Trophoblast cell (in vitro differentiated cells and primary cell): ENCODE measurements at regions not wholly inside any gene's neighbourhood (a gene's known extent, or its start where the extent isn't known, plus 50 kb on each side); places are given as distances from the start of the nearest gene placed in this dataset.

Experiments used
- DNase-seq, 2 donors: peaks; one replicate each; pipeline ENCODE4 v3.0.0-alpha.2; 2016
- H2AFZ ChIP-seq: 2 replicates; pipeline ENCODE4 v1.6.1; 2013; ENCODE audit warnings: low read length, moderate library complexity, mild to moderate bottlenecking; ENCODE audit not compliant: insufficient read depth, poor library complexity
- H2AK5ac ChIP-seq: 2 replicates; pipeline ENCODE4 v1.6.1; 2013; ENCODE audit warnings: mild to moderate bottlenecking, low read length
- H2BK120ac ChIP-seq: 2 replicates; pipeline ENCODE4 v1.6.1; 2013; ENCODE audit warnings: low read length, mild to moderate bottlenecking, moderate library complexity; ENCODE audit not compliant: insufficient read depth, poor library complexity
- H2BK12ac ChIP-seq: 2 replicates; pipeline ENCODE4 v1.6.1; 2013; ENCODE audit warnings: mild to moderate bottlenecking, low read length, moderate library complexity
- H2BK5ac ChIP-seq: 2 replicates; pipeline ENCODE4 v1.6.1; 2013; ENCODE audit warnings: low read length, low read depth, moderate library complexity, mild to moderate bottlenecking; ENCODE audit not compliant: poor library complexity
- H3K14ac ChIP-seq: 2 replicates; pipeline ENCODE4 v1.6.1; 2013; ENCODE audit warnings: mild to moderate bottlenecking, low read length
- H3K18ac ChIP-seq: 2 replicates; pipeline ENCODE4 v1.6.1; 2013; ENCODE audit warnings: mild to moderate bottlenecking, low read length
- H3K23ac ChIP-seq: 2 replicates; pipeline ENCODE4 v1.6.1; 2013; ENCODE audit warnings: low read length
- H3K27ac ChIP-seq: 2 replicates; pipeline ENCODE4 v1.5.1; 2013; ENCODE audit warnings: low read depth, mild to moderate bottlenecking, inconsistent platforms, low read length, moderate library complexity
- H3K27me3 ChIP-seq: 2 replicates; pipeline ENCODE4 v1.6.1; 2013; ENCODE audit warnings: inconsistent platforms, mild to moderate bottlenecking, low read length, moderate library complexity; ENCODE audit not compliant: insufficient read depth
- H3K36me3 ChIP-seq, 2 experiments: 1 replicate in 1 of 2; 2 replicates in 1 of 2; pipeline ENCODE4 v1.6.1; 2013; ENCODE audit warnings: low read length in 2 of 2, mild to moderate bottlenecking in 2 of 2, moderate library complexity in 1 of 2; ENCODE audit not compliant: insufficient read depth in 2 of 2, control insufficient read depth in 1 of 2
- H3K4ac ChIP-seq: 2 replicates; pipeline ENCODE4 v1.6.1; 2013; ENCODE audit warnings: low read depth, mild to moderate bottlenecking, low read length, moderate library complexity
- H3K4me1 ChIP-seq, 2 experiments: 1 replicate in 1 of 2; 2 replicates in 1 of 2; pipeline ENCODE4 v1.6.1; 2013; ENCODE audit warnings: low read length in 2 of 2, mild to moderate bottlenecking in 2 of 2, moderate library complexity in 1 of 2; ENCODE audit not compliant: insufficient read depth in 2 of 2, control insufficient read depth in 1 of 2
- H3K4me2 ChIP-seq: 2 replicates; pipeline ENCODE4 v1.6.1; 2013; ENCODE audit warnings: inconsistent platforms, mild to moderate bottlenecking, low read length, moderate library complexity
- H3K4me3 ChIP-seq: 2 replicates; pipeline ENCODE4 v1.5.1; 2013; ENCODE audit warnings: mild to moderate bottlenecking, low read depth, low read length, inconsistent platforms
- H3K79me1 ChIP-seq: one replicate; pipeline ENCODE4 v1.6.1; 2013; ENCODE audit warnings: low read length
- H3K79me2 ChIP-seq: 2 replicates; pipeline ENCODE4 v1.6.1; 2013; ENCODE audit warnings: low read length, mild to moderate bottlenecking; ENCODE audit not compliant: control insufficient read depth, insufficient read depth, poor library complexity
- H3K9ac ChIP-seq: 2 replicates; pipeline ENCODE4 v1.6.1; 2013; ENCODE audit warnings: mild to moderate bottlenecking, low read length
- H3K9me3 ChIP-seq: 2 replicates; pipeline ENCODE4 v1.6.1; 2013; ENCODE audit warnings: low read depth, mild to moderate bottlenecking, control low read depth, inconsistent platforms, low read length; ENCODE audit not compliant: insufficient read depth
- H4K12ac ChIP-seq: 2 replicates; pipeline ENCODE4 v1.6.1; 2013; ENCODE audit warnings: low read depth, mild to moderate bottlenecking, low read length, moderate library complexity
- H4K8ac ChIP-seq: 2 replicates; pipeline ENCODE4 v1.6.1; 2013; ENCODE audit warnings: low read depth, mild to moderate bottlenecking, low read length, moderate library complexity
- H4K91ac ChIP-seq: one replicate; pipeline ENCODE4 v1.6.1; 2013; ENCODE audit warnings: low read depth, mild to moderate bottlenecking, low read length, moderate library complexity
- WGBS: extraction: QIAGEN DNeasy Blood & Tissue Kit; methylation state at CpG from one replicate; pipeline ENCODE4 v1.1.7; 2013; ENCODE audit warnings: missing lambda C conversion rate; ENCODE audit not compliant: insufficient read length, insufficient coverage; ENCODE audit errors: extremely low coverage; 5-methylcytosine and 5-hydroxymethylcytosine counted together

DNA sequence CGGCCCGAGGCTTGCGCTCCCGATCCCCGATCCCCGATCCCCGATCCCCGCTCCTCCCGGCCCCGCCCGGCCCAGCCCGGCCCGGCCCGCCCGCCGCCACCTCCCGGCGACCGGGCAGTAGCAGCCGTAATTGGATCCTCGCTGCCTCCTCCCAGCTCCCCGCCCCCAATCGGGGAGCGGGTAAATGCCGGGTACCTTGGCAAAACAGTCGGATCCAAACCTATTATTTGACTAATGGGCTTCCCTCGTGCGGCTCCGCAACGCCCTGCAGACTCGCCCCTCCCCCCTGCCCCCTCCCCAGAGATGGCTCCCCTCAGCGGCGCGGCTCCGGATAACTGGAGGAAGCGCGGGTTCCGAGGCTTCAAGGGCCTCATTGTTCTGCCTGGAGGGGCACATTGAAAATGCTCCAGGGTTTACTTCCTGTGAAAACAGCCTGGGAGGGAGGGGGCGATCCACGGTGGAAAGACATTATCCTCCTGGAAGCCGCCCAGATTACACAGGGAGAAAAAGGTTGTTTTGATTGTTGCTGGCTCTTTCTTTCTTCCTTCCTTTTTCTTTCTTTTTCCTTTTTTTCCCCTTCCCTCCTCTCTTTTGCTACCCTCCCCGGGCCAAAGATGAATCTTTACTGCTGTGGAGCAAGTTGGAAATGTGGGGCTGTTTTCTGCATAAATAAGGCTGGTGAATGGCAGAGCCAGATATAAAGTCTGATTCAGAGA, 94.7 kb upstream of the ZMIZ1 start:
- peak; percentile 27 to 58 for DNase-seq
- no peak overlapping the region for H3K23ac ChIP-seq
- H4K12ac ChIP-seq = no peak overlapping the region

DNA sequence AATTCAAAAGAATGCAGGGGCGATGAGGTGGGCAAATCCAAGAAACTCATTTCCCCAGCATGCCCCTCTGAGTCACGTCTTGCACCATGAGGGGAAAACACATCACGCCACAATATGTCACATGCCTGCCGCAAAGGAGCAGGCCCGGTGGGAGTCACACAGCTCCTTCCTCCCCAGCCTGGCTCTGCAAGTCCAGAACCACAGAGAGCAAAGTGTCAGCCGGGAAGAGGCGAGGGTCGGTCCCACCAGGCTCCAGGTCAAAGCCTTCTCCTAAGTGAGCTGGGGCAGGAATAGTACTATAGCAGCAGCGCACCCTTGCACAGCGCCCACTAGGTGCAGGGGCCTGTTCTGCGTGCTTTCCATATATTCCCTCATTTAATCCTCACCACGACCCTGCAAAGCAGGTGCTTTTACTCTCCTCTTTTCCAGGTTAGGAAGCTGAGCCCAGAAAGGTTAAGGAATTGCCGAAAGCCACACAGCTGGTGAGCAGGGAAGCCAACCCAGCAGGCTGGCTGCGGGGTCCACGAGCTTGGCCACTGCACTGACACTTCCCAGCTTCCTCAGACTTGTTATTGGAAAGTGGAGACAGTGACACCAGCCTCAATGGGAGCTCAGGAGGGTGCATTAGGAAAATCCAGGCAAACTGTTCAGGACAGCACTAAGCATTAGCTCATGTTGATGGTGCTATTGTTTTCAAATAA, 94.0 kb upstream of the ZMIZ1 start:
- Histone ChIP-seq H3K9me3 (no peaks in the 10 kb centered on the region), H4K12ac (no peak overlapping the region), H2AFZ (peak overlapping the region; percentile 23), H2BK5ac (no peak overlapping the region), H3K79me1 (peaks cover 16% of the 10 kb centered on the region), H3K79me2 (peaks cover 6% of the 10 kb centered on the region), H3K4ac (no peak overlapping the region), H3K23ac (no peak overlapping the region), H3K9ac (no peak overlapping the region), H4K8ac (peak overlapping the region; percentile 38), H3K14ac (peak overlapping the region; percentile 35), H3K27ac (no peak overlapping the region), H3K4me3 (no peak overlapping the region), H2BK120ac (peak overlapping the region; percentile 28), H3K4me2 (peak overlapping the region; percentile 63), H2AK5ac (no peak overlapping the region), H2BK12ac (peak overlapping the region; percentile 31), H3K18ac (peak overlapping the region; percentile 41), H3K36me3 (no peaks in the 10 kb centered on the region), H3K4me1 (peaks cover 25 to 32% of the 10 kb centered on the region in 2 experiments), H4K91ac (no peak overlapping the region), H3K27me3 (no peaks in the 10 kb centered on the region)
- DNase-seq = peak; percentile 74 to 75
- WGBS = no CpG with 5 or more reads among the region's 15 CpGs

More for the DNA sequence above, 94.7 kb upstream of the ZMIZ1 start:
- peak overlapping the region; percentile 65 for H4K91ac ChIP-seq
- no peak overlapping the region for H3K9ac ChIP-seq
- H3K79me2 ChIP-seq = peaks cover 6% of the 10 kb centered on the region
- no peaks in the 10 kb centered on the region for H3K36me3 ChIP-seq
- no CpG with 5 or more reads among the region's 42 CpGs for WGBS
- H2AK5ac ChIP-seq = no peak overlapping the region
- peak overlapping the region; percentile 51 for H3K4me3 ChIP-seq
- H3K4me1 ChIP-seq = peaks cover 28 to 35% of the 10 kb centered on the region in 2 experiments
- H4K8ac ChIP-seq = peak overlapping the region; percentile 55
- H3K27ac ChIP-seq = peak overlapping the region; percentile 75
- H3K27me3 ChIP-seq = no peaks in the 10 kb centered on the region
- H2BK12ac ChIP-seq = peak overlapping the region; percentile 31
- H3K4ac ChIP-seq = no peak overlapping the region
- no peaks in the 10 kb centered on the region for H3K9me3 ChIP-seq
- H3K14ac ChIP-seq = no peak overlapping the region
- H2AFZ ChIP-seq = peak overlapping the region; percentile 23
- H3K79me1 ChIP-seq = peaks cover 16% of the 10 kb centered on the region
- H2BK120ac ChIP-seq = peak overlapping the region; percentile 28
- peak overlapping the region; percentile 63 for H3K4me2 ChIP-seq
- H2BK5ac ChIP-seq = peak overlapping the region; percentile 53
- no peak overlapping the region for H3K18ac ChIP-seq

DNA sequence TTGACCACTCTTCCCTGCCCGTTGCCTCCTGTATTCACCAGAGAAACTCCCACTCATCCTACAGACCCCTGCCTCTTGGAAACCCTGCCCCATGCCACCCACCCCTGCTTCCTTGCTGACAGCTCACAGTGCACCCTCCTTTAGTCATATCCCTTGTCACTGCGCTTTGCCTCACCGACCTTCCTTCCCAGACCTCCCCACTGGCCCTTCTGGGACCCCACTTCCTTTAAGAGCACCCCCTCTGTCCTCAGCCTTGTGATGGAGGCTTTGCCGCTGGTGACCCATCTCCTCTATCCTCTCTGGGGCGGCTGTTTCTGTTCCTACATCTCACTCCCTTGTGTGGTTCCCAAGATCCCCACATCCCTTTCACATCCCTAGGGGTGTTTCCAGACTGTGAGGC, 92.8 kb upstream of the ZMIZ1 start:
- H4K91ac ChIP-seq = no peak overlapping the region
- no peak overlapping the region for H3K9ac ChIP-seq
- H4K8ac ChIP-seq = no peak overlapping the region
- WGBS = no CpG with 5 or more reads among the region's 5 CpGs
- no peak overlapping the region for H3K4me2 ChIP-seq
- no peak overlapping the region for H2AK5ac ChIP-seq
- no peaks in the 10 kb centered on the region for H3K27me3 ChIP-seq
- peaks cover 6% of the 10 kb centered on the region for H3K79me2 ChIP-seq
- peaks cover 32 to 41% of the 10 kb centered on the region in 2 experiments for H3K4me1 ChIP-seq
- H3K4ac ChIP-seq = no peak overlapping the region
- H3K79me1 ChIP-seq = peaks cover 16% of the 10 kb centered on the region
- no peak overlapping the region for H2AFZ ChIP-seq
- no peak overlapping the region for H3K18ac ChIP-seq
- no peak overlapping the region for H3K27ac ChIP-seq
- no peak overlapping the region for H2BK120ac ChIP-seq
- H3K4me3 ChIP-seq = no peak overlapping the region
- no peak for DNase-seq
- no peaks in the 10 kb centered on the region for H3K36me3 ChIP-seq
- H2BK12ac ChIP-seq = no peak overlapping the region
- H3K9me3 ChIP-seq = no peaks in the 10 kb centered on the region
- no peak overlapping the region for H2BK5ac ChIP-seq
- H3K14ac ChIP-seq = no peak overlapping the region
- H4K12ac ChIP-seq = no peak overlapping the region
- no peak overlapping the region for H3K23ac ChIP-seq

DNA sequence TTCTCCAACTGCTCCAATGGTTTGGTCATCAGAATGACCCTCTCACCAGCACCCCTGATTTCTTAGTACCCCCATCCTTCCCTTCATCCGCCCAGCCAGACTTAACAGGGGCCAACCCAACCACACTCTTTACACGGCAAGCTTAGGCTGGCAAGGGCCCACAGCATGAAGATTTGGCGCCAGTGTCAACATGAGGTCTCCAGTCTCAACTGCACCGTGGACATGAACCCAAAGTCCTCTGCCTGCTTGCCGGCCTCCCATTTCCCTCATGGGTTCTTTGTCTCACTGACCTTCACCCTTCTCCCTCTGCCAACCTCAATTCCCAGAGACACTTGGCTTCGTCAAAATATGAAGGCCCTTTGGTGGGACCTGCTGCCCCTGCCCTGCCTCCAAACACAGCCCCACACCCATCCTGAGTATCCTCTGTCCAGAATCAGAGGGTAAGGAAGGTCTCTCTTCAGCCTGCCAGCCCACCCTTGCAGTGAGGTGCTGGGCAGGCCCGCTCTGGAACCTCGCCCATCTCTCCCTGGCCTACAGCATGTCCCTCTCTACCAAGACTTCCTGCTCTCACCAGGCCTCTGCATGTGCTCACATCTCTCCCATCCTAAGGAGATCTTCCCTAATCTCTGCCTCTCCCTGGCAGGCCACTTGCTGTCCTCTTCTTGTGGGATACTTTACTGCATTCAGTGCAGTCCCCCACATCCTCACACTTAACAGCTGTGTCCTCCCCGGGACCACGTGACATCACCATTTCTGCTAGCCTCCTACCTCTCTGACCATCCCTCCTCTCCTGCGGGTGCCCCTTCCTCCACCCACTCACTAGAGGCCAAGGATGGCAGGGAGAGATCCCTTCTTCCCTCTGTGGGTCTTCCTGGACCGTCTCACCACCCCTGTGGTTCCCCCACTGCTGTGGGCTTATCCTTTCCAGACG, 91.7 kb upstream of the ZMIZ1 start:
- Histone ChIP-seq H3K23ac (no peak overlapping the region), H3K4me1 (peaks cover 31 to 51% of the 10 kb centered on the region in 2 experiments), H2AFZ (no peak overlapping the region), H3K27me3 (no peaks in the 10 kb centered on the region), H3K27ac (no peak overlapping the region), H3K9me3 (no peaks in the 10 kb centered on the region), H2AK5ac (peak overlapping the region; percentile 32), H3K36me3 (no peaks in the 10 kb centered on the region), H4K8ac (no peak overlapping the region), H3K9ac (no peak overlapping the region), H3K79me2 (peaks cover 6% of the 10 kb centered on the region), H3K14ac (no peak overlapping the region), H2BK12ac (peak overlapping the region; percentile 17), H3K4ac (no peak overlapping the region), H2BK120ac (no peak overlapping the region), H3K4me2 (no peak overlapping the region), H4K91ac (no peak overlapping the region), H3K4me3 (no peak overlapping the region), H4K12ac (no peak overlapping the region), H3K79me1 (peaks cover 16% of the 10 kb centered on the region), H3K18ac (no peak overlapping the region), H2BK5ac (no peak overlapping the region)
- no CpG with 5 or more reads among the region's 13 CpGs for WGBS
- no peak for DNase-seq
